Esophagus muscularis mucosa (tissue), 2 donors: ENCODE measurements at regions not wholly inside any gene's neighbourhood (a gene's known extent, or its start where the extent isn't known, plus 50 kb on each side); places are given as distances from the start of the nearest gene placed in this dataset.

ENCODE experiments used
- POLR2A ChIP-seq: fragments of 450-650 bp; IDR thresholded peaks from one replicate; pipeline ENCODE4 v1.6.1; 2017; ENCODE audit warnings: antibody characterized with exemption, moderate library complexity, mild to moderate bottlenecking, low read depth
- POLR2AphosphoS5 ChIP-seq, 2 donors: sonication (generic); formaldehyde crosslinking; IDR thresholded peaks; one replicate each; pipeline ENCODE4 v1.6.1; 2017; ENCODE audit warnings: antibody characterized with exemption in 2 of 2

GRCh38 chr5:134462761-134463160 is 51.1 kb upstream of the CDKN2AIPNL start:
- no peak for TF ChIP-seq POLR2A
- no peak for TF ChIP-seq POLR2AphosphoS5 (IDR thresholded peaks at IDR 0.05)
